Fibroblast of lung (primary cell): ENCODE measurements at regions not wholly inside any gene's neighbourhood (a gene's known extent, or its start where the extent isn't known, plus 50 kb on each side); places are given as distances from the start of the nearest gene placed in this dataset.

ENCODE experiments used
- DNase-seq, 2 donors: peaks; one replicate each; pipeline versions ENCODE4 v3.0.0 to v3.0.0-alpha.2; 2010; ENCODE audit warnings: low read depth in 2 of 2
- H2AFZ ChIP-seq: 2 replicates; pipeline ENCODE4 v1.5.1; 2012; ENCODE audit warnings: low read length, control low read depth, inconsistent platforms
- H3K27ac ChIP-seq: 2 replicates; pipeline ENCODE4 v1.5.1; 2011; ENCODE audit warnings: low read length, control low read depth; ENCODE audit not compliant: insufficient read depth
- H3K27me3 ChIP-seq: 2 replicates; pipeline ENCODE4 v1.5.1; 2011; ENCODE audit warnings: mild to moderate bottlenecking, low read length; ENCODE audit not compliant: control insufficient read depth, insufficient read depth
- H3K36me3 ChIP-seq: 2 replicates; pipeline ENCODE4 v1.5.1; 2011; ENCODE audit warnings: low read length; ENCODE audit not compliant: control insufficient read depth, insufficient read depth
- H3K4me1 ChIP-seq: 2 replicates; pipeline ENCODE4 v1.5.1; 2011; ENCODE audit warnings: low read length; ENCODE audit not compliant: control insufficient read depth, insufficient read depth; ENCODE audit errors: extremely low read depth
- H3K4me2 ChIP-seq: 2 replicates; pipeline ENCODE4 v1.5.1; 2011; ENCODE audit warnings: low read length, control low read depth; ENCODE audit not compliant: insufficient read depth; ENCODE audit errors: extremely low read depth
- H3K4me3 ChIP-seq, 4 experiments: fragments of 200-600 bp in 1 of 4; sonication (generic) in 1 of 4; replicated peaks in 1 of 4; 2 replicates each; pipeline ENCODE4 v1.5.1; 2011 to 2016; ENCODE audit warnings: low read length in 4 of 4, low read depth in 3 of 4, mild to moderate bottlenecking in 3 of 4, control low read depth in 2 of 4, inconsistent platforms in 1 of 4, mixed read lengths in 1 of 4; ENCODE audit not compliant: insufficient read depth in 1 of 4; ENCODE audit errors: control extremely low read depth in 1 of 4
- H3K79me2 ChIP-seq: 2 replicates; pipeline ENCODE4 v1.5.1; 2012; ENCODE audit warnings: mild to moderate bottlenecking, low read length, inconsistent platforms; ENCODE audit not compliant: control insufficient read depth, insufficient read depth
- H3K9ac ChIP-seq: 2 replicates; pipeline ENCODE4 v1.5.1; 2011; ENCODE audit warnings: mild to moderate bottlenecking, low read length, control low read depth; ENCODE audit not compliant: insufficient read depth
- H3K9me3 ChIP-seq: 2 replicates; pipeline ENCODE4 v1.5.1; 2012; ENCODE audit warnings: low read depth, low read length; ENCODE audit not compliant: control insufficient read depth, insufficient read depth
- H4K20me1 ChIP-seq: 2 replicates; pipeline ENCODE4 v1.5.1; 2011; ENCODE audit warnings: low read length; ENCODE audit not compliant: control insufficient read depth, insufficient read depth; ENCODE audit errors: extremely low read depth
- EZH2 ChIP-seq: IDR thresholded peaks from 2 replicates; pipeline ENCODE4 v1.5.1; 2012; ENCODE audit warnings: low read length, control low read depth, mild to moderate bottlenecking; ENCODE audit errors: missing control alignments
- TF ChIP-seq, protein P1 (sequence below), 2 donors: IDR thresholded peaks in 1 of 2; conservative IDR thresholded peaks in 1 of 2; 1 replicate in 1 of 2; 2 replicates in 1 of 2; pipeline ENCODE4 v1.5.1; 2011 to 2012; ENCODE audit warnings: low read length in 2 of 2, control low read depth in 1 of 2, inconsistent platforms in 1 of 2, low read depth in 1 of 2, mild to moderate bottlenecking in 1 of 2

DNA sequence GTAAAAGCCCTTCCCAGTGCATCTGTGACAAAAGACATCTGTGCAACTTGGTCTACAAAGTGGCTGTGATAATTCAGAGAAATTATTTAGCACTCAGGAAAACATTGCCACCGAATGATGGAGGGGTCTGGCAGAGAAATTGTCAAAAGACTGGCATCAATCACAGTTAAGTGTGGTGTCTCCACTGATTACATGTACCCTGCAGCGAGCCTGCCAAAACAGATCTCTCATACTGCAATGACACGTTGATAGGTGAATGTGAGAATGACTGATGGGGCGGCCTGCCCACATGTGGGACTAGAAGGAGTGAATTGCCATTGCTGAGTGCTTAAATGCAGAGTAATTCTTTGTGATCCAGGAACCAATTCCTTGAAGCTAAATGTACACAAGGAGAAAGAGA lies 136.4 kb upstream of the PCSK5 start:
- TF ChIP-seq, protein P1, sequence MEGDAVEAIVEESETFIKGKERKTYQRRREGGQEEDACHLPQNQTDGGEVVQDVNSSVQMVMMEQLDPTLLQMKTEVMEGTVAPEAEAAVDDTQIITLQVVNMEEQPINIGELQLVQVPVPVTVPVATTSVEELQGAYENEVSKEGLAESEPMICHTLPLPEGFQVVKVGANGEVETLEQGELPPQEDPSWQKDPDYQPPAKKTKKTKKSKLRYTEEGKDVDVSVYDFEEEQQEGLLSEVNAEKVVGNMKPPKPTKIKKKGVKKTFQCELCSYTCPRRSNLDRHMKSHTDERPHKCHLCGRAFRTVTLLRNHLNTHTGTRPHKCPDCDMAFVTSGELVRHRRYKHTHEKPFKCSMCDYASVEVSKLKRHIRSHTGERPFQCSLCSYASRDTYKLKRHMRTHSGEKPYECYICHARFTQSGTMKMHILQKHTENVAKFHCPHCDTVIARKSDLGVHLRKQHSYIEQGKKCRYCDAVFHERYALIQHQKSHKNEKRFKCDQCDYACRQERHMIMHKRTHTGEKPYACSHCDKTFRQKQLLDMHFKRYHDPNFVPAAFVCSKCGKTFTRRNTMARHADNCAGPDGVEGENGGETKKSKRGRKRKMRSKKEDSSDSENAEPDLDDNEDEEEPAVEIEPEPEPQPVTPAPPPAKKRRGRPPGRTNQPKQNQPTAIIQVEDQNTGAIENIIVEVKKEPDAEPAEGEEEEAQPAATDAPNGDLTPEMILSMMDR (conservative IDR thresholded peaks at IDR 0.05 in 1 of 2, IDR thresholded peaks at IDR 0.05 in 1 of 2; ENCODE audit: low read depth in 1 of 2, low read length in 2 of 2): no peak
- no peak for TF ChIP-seq EZH2

DNA sequence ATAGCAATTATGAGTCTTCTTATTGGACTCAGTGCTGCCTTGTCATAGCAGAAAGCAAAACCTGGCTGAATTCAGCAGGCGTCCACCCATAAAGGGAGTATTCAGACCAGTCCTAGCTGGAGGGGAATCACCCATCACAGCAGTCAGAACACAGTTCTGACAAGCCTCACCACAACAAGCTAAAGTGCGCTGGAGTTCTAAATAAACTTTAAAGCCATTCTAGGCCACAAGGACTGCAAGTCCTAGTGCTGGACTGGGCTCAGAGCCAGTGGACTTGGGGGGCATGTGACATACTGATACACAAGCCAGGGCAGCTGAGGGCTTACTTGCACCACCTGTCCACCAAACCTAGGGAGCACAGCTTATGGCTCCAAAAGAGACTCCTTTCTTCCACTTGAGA lies 115.3 kb upstream of the PCSK5 start:
- Histone ChIP-seq H4K20me1 (no peaks in the 10 kb centered on the region), H3K36me3 (no peaks in the 10 kb centered on the region), H3K4me2 (no peak overlapping the region), H3K27me3 (no peaks in the 10 kb centered on the region), H3K4me3 (no peak overlapping the region), H2AFZ (no peak overlapping the region), H3K9ac (no peak overlapping the region), H3K79me2 (no peaks in the 10 kb centered on the region), H3K4me1 (no peaks in the 10 kb centered on the region), H3K27ac (no peak overlapping the region), H3K9me3 (no peaks in the 10 kb centered on the region)
- TF ChIP-seq, protein P1 (conservative IDR thresholded peaks at IDR 0.05 in 1 of 2, IDR thresholded peaks at IDR 0.05 in 1 of 2; ENCODE audit: low read depth in 1 of 2, low read length in 2 of 2): no peak
- no peak for TF ChIP-seq EZH2
- no peak for DNase-seq

More for the DNA sequence above, 136.4 kb upstream of the PCSK5 start:
- Histone ChIP-seq H3K4me3 (no peak overlapping the region), H3K79me2 (no peaks in the 10 kb centered on the region), H3K27ac (no peak overlapping the region), H3K27me3 (no peaks in the 10 kb centered on the region), H3K4me2 (no peak overlapping the region), H3K9ac (no peak overlapping the region), H3K9me3 (no peaks in the 10 kb centered on the region), H2AFZ (no peak overlapping the region), H3K4me1 (no peaks in the 10 kb centered on the region), H3K36me3 (no peaks in the 10 kb centered on the region), H4K20me1 (no peaks in the 10 kb centered on the region)
- no peak for DNase-seq

DNA sequence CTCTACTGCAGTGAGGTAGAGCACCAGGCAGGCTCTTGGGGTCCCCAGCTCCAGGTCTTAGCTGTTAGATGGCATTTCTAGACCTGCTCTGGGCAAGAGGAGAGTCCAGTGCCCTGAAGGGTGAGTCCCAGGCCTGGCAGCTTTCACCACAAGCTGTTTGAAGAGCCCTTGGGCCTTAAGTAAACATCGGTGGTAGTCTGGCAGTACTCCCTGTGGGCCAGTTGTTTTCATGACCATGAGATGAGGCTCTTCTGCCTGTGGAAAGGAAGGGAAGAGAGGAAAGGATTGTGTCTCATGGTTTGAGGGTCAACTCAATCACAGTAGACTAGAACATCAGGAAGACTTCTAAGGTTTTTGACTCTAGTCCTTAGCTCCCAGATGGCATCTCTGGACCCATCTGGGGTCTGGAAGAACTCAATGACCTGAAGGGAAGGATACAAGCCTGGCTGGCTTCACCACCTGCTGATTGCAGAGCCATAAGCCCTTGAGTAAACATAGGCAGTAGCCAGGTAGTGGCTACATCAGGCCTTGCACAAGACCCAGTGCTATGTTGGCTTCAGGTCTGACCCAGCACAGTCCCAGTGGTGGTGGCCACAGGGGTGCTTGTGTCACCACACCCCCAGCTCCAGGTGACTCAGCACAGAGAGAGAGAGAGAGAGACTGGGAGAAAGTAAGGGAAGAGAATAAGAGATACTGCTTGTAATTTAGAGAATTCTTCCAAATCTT lies 114.3 kb upstream of the PCSK5 start:
- no peak for TF ChIP-seq EZH2
- TF ChIP-seq, protein P1 (conservative IDR thresholded peaks at IDR 0.05 in 1 of 2, IDR thresholded peaks at IDR 0.05 in 1 of 2; ENCODE audit: low read depth in 1 of 2, low read length in 2 of 2): no peak
- H2AFZ ChIP-seq: no peak overlapping the region
- no peak overlapping the region for H3K4me3 ChIP-seq
- H4K20me1 ChIP-seq: no peaks in the 10 kb centered on the region
- no peaks in the 10 kb centered on the region for H3K4me1 ChIP-seq
- H3K4me2 ChIP-seq: no peak overlapping the region
- H3K79me2 ChIP-seq: no peaks in the 10 kb centered on the region
- DNase-seq: no peak
- no peak overlapping the region for H3K27ac ChIP-seq
- H3K9me3 ChIP-seq: no peaks in the 10 kb centered on the region
- no peaks in the 10 kb centered on the region for H3K27me3 ChIP-seq
- H3K36me3 ChIP-seq: no peaks in the 10 kb centered on the region
- H3K9ac ChIP-seq: no peak overlapping the region
